A549 (cell line): ENCODE measurements at regions not wholly inside any gene's neighbourhood (a gene's known extent, or its start where the extent isn't known, plus 50 kb on each side); places are given as distances from the start of the nearest gene placed in this dataset.

Source experiments
- CBX2 ChIP-seq: fragments of 200-600 bp; sonication (generic); IDR thresholded peaks from 2 replicates; pipeline ENCODE4 v1.6.1; 2016; ENCODE audit warnings: low read depth, mild to moderate bottlenecking, borderline replicate concordance
- CEBPB ChIP-seq, 2 experiments: fragments of >200 bp in 1 of 2; sonication (Bioruptor Twin) in 1 of 2; formaldehyde crosslinking in 1 of 2; IDR thresholded peaks; 2 replicates each; pipeline ENCODE4 v1.6.1; 2012 to 2016
- CHD2 ChIP-seq: fragments of 150-350 bp; IDR thresholded peaks from 2 replicates; pipeline ENCODE4 v1.6.1; 2014; ENCODE audit warnings: low read length; ENCODE audit not compliant: partially characterized antibody
- CTCF ChIP-seq: fragments of >200 bp; sonication (Bioruptor Twin); formaldehyde crosslinking; IDR thresholded peaks from 3 replicates; pipeline ENCODE4 v1.5.1; 2016
- EP300 ChIP-seq, 2 experiments: fragments of >200 bp; sonication (Bioruptor Twin); formaldehyde crosslinking; IDR thresholded peaks; 2 replicates in 1 of 2; 3 replicates in 1 of 2; pipeline ENCODE4 v1.6.1; 2016 to 2017
- FOSL2 ChIP-seq, 2 experiments: fragments of 450-650 bp in 1 of 2; fragments of >200 bp in 1 of 2; sonication (Bioruptor Twin) in 1 of 2; formaldehyde crosslinking; IDR thresholded peaks; 2 replicates each; pipeline versions ENCODE4 v1.5.0 to v1.6.1; 2016 to 2020; ENCODE audit warnings: mild to moderate bottlenecking in 1 of 2, moderate library complexity in 1 of 2
- JUN ChIP-seq, 2 experiments: fragments of >200 bp; sonication (Bioruptor Twin); formaldehyde crosslinking; IDR thresholded peaks; 2 replicates in 1 of 2; 3 replicates in 1 of 2; pipeline ENCODE4 v1.6.1; 2016 to 2017
- PHF8 ChIP-seq: fragments of 200-600 bp; sonication (generic); IDR thresholded peaks from 2 replicates; pipeline ENCODE4 v1.6.1; 2016; ENCODE audit warnings: low read depth, mild to moderate bottlenecking, antibody characterized with exemption, moderate library complexity, borderline replicate concordance
- POLR2A ChIP-seq: IDR thresholded peaks from 2 replicates; pipeline ENCODE4 v1.6.1; 2012; ENCODE audit warnings: mild to moderate bottlenecking, low read length
- RARB ChIP-seq: fragments of 250-450 bp; sonication (Bioruptor Pico); IDR thresholded peaks from 2 replicates; pipeline ENCODE4 v1.8.0; 2021; ENCODE audit warnings: mild to moderate bottlenecking, moderate library complexity
- ZFP36 ChIP-seq: fragments of 450-650 bp; IDR thresholded peaks from 2 replicates; pipeline ENCODE4 v1.6.1; 2014; ENCODE audit warnings: borderline replicate concordance; ENCODE audit not compliant: partially characterized antibody

GRCh38 chr14:27242874-27243273, 645.0 kb upstream of the NOVA1 start:
- TF ChIP-seq CBX2, result no peak
- TF ChIP-seq JUN (IDR thresholded peaks at IDR 0.05), result no peak
- TF ChIP-seq EP300 (IDR thresholded peaks at IDR 0.05), result no peak
- TF ChIP-seq RARB (CRISPR knock-in tag), result no peak
- TF ChIP-seq PHF8, result no peak
- no peak for TF ChIP-seq CTCF
- TF ChIP-seq ZFP36, result no peak
- TF ChIP-seq POLR2A, result no peak
- TF ChIP-seq CEBPB (IDR thresholded peaks at IDR 0.05), result no peak
- TF ChIP-seq FOSL2 (IDR thresholded peaks at IDR 0.05), result no peak
- no peak for TF ChIP-seq FOSL2 (CRISPR knock-in tag; IDR thresholded peaks at IDR 0.05)
- no peak for TF ChIP-seq CHD2
